ENCODE measurements at regions not wholly inside any gene's neighbourhood (a gene's known extent, or its start where the extent isn't known, plus 50 kb on each side); places are given as distances from the start of the nearest gene placed in this dataset.
"Not testable (repeated sequence)": the region's sequence is repeated elsewhere in the genome, so short reads cannot be mapped to it uniquely, and the experiment has no call there.

GRCh38 chr7:156327916-156328315, 312.7 kb upstream of the RNF32 start:
- H3K36me3 ChIP-seq (replicated peaks): no peaks in the 10 kb centered on the region
- in situ Hi-C loops (cut with MboI; ENCODE audit: low sequenced_read_pairs): no loop called here
- no peaks in the 10 kb centered on the region for H3K4me1 ChIP-seq
- no peak for DNase-seq (ENCODE audit: low spot score in 2 of 2)
- H3K9me3 ChIP-seq: no peaks in the 10 kb centered on the region
- no peak overlapping the region for H3K4me3 ChIP-seq
- H3K27me3 ChIP-seq (ENCODE audit: low read depth): no peaks in the 10 kb centered on the region

GRCh38 chr7:156327474-156327873, 313.1 kb upstream of the RNF32 start:
- Histone ChIP-seq H3K4me3 (no peak overlapping the region), H3K27me3 (ENCODE audit: low read depth) (no peaks in the 10 kb centered on the region), H3K9me3 (no peaks in the 10 kb centered on the region), H3K4me1 (no peaks in the 10 kb centered on the region), H3K36me3 (replicated peaks) (no peaks in the 10 kb centered on the region)
- in situ Hi-C loops (cut with MboI; ENCODE audit: low sequenced_read_pairs): no loop called here
- no peak for DNase-seq (ENCODE audit: low spot score in 2 of 2)

GRCh38 chr7:156324201-156324600, 316.4 kb upstream of the RNF32 start:
- no peak overlapping the region for H3K4me3 ChIP-seq
- H3K36me3 ChIP-seq (replicated peaks): no peaks in the 10 kb centered on the region
- DNase-seq (ENCODE audit: low spot score in 2 of 2): no peak
- H3K27me3 ChIP-seq (ENCODE audit: low read depth): no peaks in the 10 kb centered on the region
- in situ Hi-C loops (cut with MboI; ENCODE audit: low sequenced_read_pairs): no loop called here
- no peaks in the 10 kb centered on the region for H3K4me1 ChIP-seq
- no peaks in the 10 kb centered on the region for H3K9me3 ChIP-seq

GRCh38 chr7:156321430-156321829, 319.1 kb upstream of the RNF32 start:
- DNase-seq (ENCODE audit: low spot score in 2 of 2); H3K4me1 ChIP-seq; H3K36me3 ChIP-seq (replicated peaks); H3K27me3 ChIP-seq (ENCODE audit: low read depth); H3K9me3 ChIP-seq; in situ Hi-C loops (cut with MboI; ENCODE audit: low sequenced_read_pairs); H3K4me3 ChIP-seq: not testable (repeated sequence)

- DNase-seq (ENCODE audit: low spot score in 2 of 2): no peak
- Histone ChIP-seq H3K36me3 (replicated peaks) (no peaks in the 10 kb centered on the region), H3K4me1 (no peaks in the 10 kb centered on the region), H3K9me3 (no peaks in the 10 kb centered on the region), H3K4me3 (no peak overlapping the region), H3K27me3 (ENCODE audit: low read depth) (no peaks in the 10 kb centered on the region)
- in situ Hi-C loops (cut with MboI; ENCODE audit: low sequenced_read_pairs): no loop called here
Measured at GRCh38 chr7:156318926-156319325, 321.6 kb upstream of the RNF32 start.

- H3K36me3 ChIP-seq (replicated peaks): no peaks in the 10 kb centered on the region
- no peak for DNase-seq (ENCODE audit: low spot score in 2 of 2)
- H3K27me3 ChIP-seq (ENCODE audit: low read depth): no peaks in the 10 kb centered on the region
- in situ Hi-C loops (cut with MboI; ENCODE audit: low sequenced_read_pairs): no loop called here
- H3K9me3 ChIP-seq: no peaks in the 10 kb centered on the region
- H3K4me1 ChIP-seq: no peaks in the 10 kb centered on the region
- H3K4me3 ChIP-seq: no peak overlapping the region
Measured at GRCh38 chr7:156318426-156318825, 322.1 kb upstream of the RNF32 start.

GRCh38 chr7:156309016-156309620, 331.5 kb upstream of the RNF32 start:
- no peak overlapping the region for H3K4me3 ChIP-seq
- H3K36me3 ChIP-seq (replicated peaks): no peaks in the 10 kb centered on the region
- no peaks in the 10 kb centered on the region for H3K27me3 ChIP-seq (ENCODE audit: low read depth)
- in situ Hi-C loops (cut with MboI; ENCODE audit: low sequenced_read_pairs): no loop called here
- no peaks in the 10 kb centered on the region for H3K9me3 ChIP-seq
- DNase-seq (ENCODE audit: low spot score in 2 of 2): no peak
- no peaks in the 10 kb centered on the region for H3K4me1 ChIP-seq

- Histone ChIP-seq H3K36me3 (replicated peaks) (no peaks in the 10 kb centered on the region), H3K4me1 (no peaks in the 10 kb centered on the region), H3K9me3 (no peaks in the 10 kb centered on the region), H3K27me3 (ENCODE audit: low read depth) (no peaks in the 10 kb centered on the region), H3K4me3 (no peak overlapping the region)
- DNase-seq (ENCODE audit: low spot score in 2 of 2): no peak
- in situ Hi-C loops (cut with MboI; ENCODE audit: low sequenced_read_pairs): no loop called here
Measured at GRCh38 chr7:156307193-156307592, 333.4 kb upstream of the RNF32 start.

- Histone ChIP-seq H3K36me3 (replicated peaks) (no peaks in the 10 kb centered on the region), H3K9me3 (no peaks in the 10 kb centered on the region), H3K4me1 (no peaks in the 10 kb centered on the region), H3K27me3 (ENCODE audit: low read depth) (no peaks in the 10 kb centered on the region), H3K4me3 (no peak overlapping the region)
- in situ Hi-C loops (cut with MboI; ENCODE audit: low sequenced_read_pairs): no loop called here
- no peak for DNase-seq (ENCODE audit: low spot score in 2 of 2)
Measured at GRCh38 chr7:156305351-156305750, 335.2 kb upstream of the RNF32 start.

GRCh38 chr7:156282816-156283215, 357.8 kb upstream of the RNF32 start:
- H3K27me3 ChIP-seq (ENCODE audit: low read depth): no peaks in the 10 kb centered on the region

GRCh38 chr7:156279635-156280034, 360.9 kb upstream of the RNF32 start:
- H3K27me3 ChIP-seq (ENCODE audit: low read depth): no peaks in the 10 kb centered on the region
- in situ Hi-C loops (cut with MboI; ENCODE audit: low sequenced_read_pairs): no loop called here
- DNase-seq (ENCODE audit: low spot score in 2 of 2): no peak

More at GRCh38 chr7:156282816-156283215, 357.8 kb upstream of the RNF32 start:
- no peaks in the 10 kb centered on the region for H3K4me1 ChIP-seq
- H3K4me3 ChIP-seq: no peak overlapping the region
- no peaks in the 10 kb centered on the region for H3K36me3 ChIP-seq (replicated peaks)
- no peak for DNase-seq (ENCODE audit: low spot score in 2 of 2)
- no peaks in the 10 kb centered on the region for H3K9me3 ChIP-seq
- in situ Hi-C loops (cut with MboI; ENCODE audit: low sequenced_read_pairs): no loop called here

GRCh38 chr7:156275292-156275691, 365.3 kb upstream of the RNF32 start:
- no peaks in the 10 kb centered on the region for H3K27me3 ChIP-seq (ENCODE audit: low read depth)
- no peaks in the 10 kb centered on the region for H3K9me3 ChIP-seq
- no peak for DNase-seq (ENCODE audit: low spot score in 2 of 2)
- H3K4me1 ChIP-seq: no peaks in the 10 kb centered on the region
- in situ Hi-C loops (cut with MboI; ENCODE audit: low sequenced_read_pairs): no loop called here
- no peaks in the 10 kb centered on the region for H3K36me3 ChIP-seq (replicated peaks)
- no peak overlapping the region for H3K4me3 ChIP-seq

More at GRCh38 chr7:156279635-156280034, 360.9 kb upstream of the RNF32 start:
- Histone ChIP-seq H3K4me1 (no peaks in the 10 kb centered on the region), H3K4me3 (no peak overlapping the region), H3K9me3 (no peaks in the 10 kb centered on the region), H3K36me3 (replicated peaks) (no peaks in the 10 kb centered on the region)

GRCh38 chr7:156274557-156274956, 366.0 kb upstream of the RNF32 start:
- no peak for DNase-seq (ENCODE audit: low spot score in 2 of 2)
- no peaks in the 10 kb centered on the region for H3K27me3 ChIP-seq (ENCODE audit: low read depth)
- in situ Hi-C loops (cut with MboI; ENCODE audit: low sequenced_read_pairs): no loop called here

GRCh38 chr7:156261581-156261980, 379.0 kb upstream of the RNF32 start:
- in situ Hi-C loops (cut with MboI; ENCODE audit: low sequenced_read_pairs): no loop called here
- H3K27me3 ChIP-seq (ENCODE audit: low read depth): no peaks in the 10 kb centered on the region
- H3K36me3 ChIP-seq (replicated peaks): no peaks in the 10 kb centered on the region
- DNase-seq (ENCODE audit: low spot score in 2 of 2): no peak
- H3K4me3 ChIP-seq: no peak overlapping the region
- H3K4me1 ChIP-seq: no peaks in the 10 kb centered on the region
- no peaks in the 10 kb centered on the region for H3K9me3 ChIP-seq

More at GRCh38 chr7:156274557-156274956, 366.0 kb upstream of the RNF32 start:
- H3K4me1 ChIP-seq: no peaks in the 10 kb centered on the region
- H3K4me3 ChIP-seq: no peak overlapping the region
- H3K9me3 ChIP-seq: no peaks in the 10 kb centered on the region
- no peaks in the 10 kb centered on the region for H3K36me3 ChIP-seq (replicated peaks)

GRCh38 chr7:156257904-156258303, 382.7 kb upstream of the RNF32 start:
- H3K27me3 ChIP-seq (ENCODE audit: low read depth): no peaks in the 10 kb centered on the region
- no peaks in the 10 kb centered on the region for H3K9me3 ChIP-seq
- H3K36me3 ChIP-seq (replicated peaks): no peaks in the 10 kb centered on the region
- no peak overlapping the region for H3K4me3 ChIP-seq
- in situ Hi-C loops (cut with MboI; ENCODE audit: low sequenced_read_pairs): no loop called here
- DNase-seq (ENCODE audit: low spot score in 2 of 2): no peak
- no peaks in the 10 kb centered on the region for H3K4me1 ChIP-seq

Measured in HAP-1 (cell line).